NCI-H2227 treated with DMSO at 0.1 percent for 48 hours (cell line): ENCODE measurements at regions not wholly inside any gene's neighbourhood (a gene's known extent, or its start where the extent isn't known, plus 50 kb on each side); places are given as distances from the start of the nearest gene placed in this dataset.

ENCODE experiments used
- DNase-seq: peaks from one replicate; lab custom pipeline; 2025; lab: John Stamatoyannopoulos, UW

DNA sequence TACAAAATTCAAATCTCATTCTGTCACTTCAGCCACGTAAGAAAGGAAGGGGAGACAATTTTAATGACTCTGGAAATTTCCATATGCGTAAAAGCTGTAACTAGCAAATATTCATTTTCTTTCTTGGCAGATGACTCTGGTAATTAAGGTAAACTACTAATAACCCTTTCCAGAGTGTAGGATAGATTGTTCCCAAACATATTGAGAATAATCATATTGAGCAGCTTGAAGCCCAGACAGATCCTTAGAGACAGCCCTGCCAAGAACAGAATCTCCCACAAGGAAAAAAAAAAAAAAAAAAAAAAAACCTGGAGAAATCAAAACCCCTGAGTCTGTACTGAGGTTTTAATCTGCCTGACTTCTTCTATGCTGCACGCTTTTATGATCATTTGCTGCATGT, 163.6 kb upstream of the TMPO start:
- DNase-seq, result no peak

DNA sequence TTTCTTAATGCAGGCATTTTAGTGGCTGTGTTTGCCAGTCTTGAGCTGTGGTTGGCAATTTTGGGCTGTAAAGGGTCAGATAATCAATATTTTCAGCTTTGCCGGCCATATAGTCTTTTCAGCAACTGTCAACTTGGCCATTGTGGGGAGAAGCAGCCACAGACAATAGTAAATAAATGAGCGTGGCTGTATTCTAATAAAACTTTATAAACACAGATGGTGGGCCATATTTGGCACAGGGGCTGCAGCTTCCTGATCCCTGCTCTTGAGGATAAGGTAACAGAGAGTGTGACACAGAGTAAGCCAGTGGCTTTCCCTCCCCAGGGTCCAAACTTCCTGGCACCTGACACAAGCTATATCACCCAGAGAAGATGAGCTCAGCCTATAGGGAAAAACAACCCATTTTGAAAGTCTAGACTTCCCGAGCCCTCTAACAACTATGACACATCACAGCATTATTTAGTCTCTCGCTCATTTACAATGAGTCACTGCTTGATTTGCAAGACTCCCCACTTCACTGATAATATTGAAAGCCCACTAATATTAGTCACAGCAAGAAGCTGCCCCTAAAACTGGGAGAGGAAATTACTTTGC, 163.1 kb upstream of the TMPO start:
- no peak for DNase-seq

DNA sequence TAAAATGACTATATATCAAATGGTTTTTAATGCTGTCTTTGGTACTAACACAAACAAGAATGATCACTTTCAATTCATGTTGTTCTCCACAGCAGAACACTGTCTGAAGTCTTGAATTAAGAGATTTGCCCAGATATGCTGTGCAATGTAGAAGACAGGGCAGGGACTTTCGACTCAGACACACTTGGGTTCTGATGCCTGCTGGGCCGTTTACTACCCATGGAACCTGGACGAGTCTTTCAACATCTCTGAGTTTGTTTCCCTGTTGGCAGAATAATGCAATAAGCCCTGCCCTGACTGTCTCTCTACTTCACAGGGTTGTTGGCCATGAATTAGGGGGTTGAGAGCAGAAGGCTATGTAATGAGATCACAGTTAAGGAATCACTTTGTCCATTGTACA, 162.6 kb upstream of the TMPO start:
- no peak for DNase-seq

DNA sequence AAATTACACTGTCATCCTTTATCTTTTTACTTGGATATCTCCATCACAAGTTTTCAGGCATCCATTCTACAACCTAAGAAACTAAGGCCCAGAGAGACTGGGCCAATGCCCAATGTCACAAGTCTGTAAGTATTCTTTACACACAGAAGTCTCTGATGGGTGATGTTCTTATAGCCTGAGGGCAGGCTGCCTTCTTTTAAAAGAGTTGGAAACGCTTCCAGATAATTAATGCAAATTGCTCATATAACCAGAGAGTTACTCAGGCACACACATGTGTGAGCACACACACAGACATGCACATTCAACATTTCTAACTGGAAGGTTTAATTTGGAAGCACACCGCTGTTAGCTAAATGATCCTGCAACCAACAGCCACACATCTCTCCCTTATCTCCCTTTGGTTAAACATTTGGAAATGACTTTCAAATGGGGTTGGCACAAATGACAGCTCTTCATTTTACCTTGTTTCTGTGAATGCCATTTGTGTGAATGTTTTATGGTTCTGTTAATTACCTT, 160.8 kb upstream of the TMPO start:
- DNase-seq, result no peak

DNA sequence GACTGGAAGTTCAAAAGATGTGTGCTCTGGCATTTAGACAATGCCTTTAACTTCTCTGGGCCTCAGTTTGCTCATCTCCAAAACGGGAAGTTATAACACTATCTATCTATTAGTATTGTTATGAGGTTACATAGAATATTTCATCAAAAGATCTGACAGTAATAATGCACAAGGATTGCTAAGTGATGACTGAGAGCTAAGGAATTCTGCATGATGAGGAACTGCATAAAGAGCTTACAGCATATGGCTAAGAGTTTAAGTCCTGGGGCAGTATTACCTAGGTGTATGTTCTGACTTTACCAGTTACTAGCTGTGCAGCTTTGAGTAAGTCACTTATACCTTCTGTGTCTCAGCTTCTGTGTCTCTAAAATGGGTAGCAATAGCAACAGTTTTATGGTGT, 160.1 kb upstream of the TMPO start:
- DNase-seq, result no peak

DNA sequence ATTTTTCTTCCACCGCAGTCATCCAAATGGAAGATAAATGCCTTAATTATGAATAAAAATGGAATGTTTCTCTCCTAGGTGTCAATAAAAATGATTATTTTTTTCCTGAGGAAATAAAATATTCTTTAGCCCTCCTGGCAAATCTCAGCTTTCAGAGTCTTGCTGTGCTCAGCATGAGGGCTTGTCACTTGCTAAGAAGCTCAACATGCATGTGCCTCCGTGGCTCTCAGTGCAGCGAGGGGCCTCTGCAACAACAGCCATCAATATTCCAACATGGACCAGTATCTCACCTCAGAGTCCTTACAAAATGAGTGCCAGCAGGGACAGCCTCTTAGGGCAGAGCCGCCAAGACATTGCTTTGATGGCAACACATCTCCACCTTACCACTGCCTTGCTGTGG, 159.5 kb upstream of the TMPO start:
- DNase-seq, result no peak

DNA sequence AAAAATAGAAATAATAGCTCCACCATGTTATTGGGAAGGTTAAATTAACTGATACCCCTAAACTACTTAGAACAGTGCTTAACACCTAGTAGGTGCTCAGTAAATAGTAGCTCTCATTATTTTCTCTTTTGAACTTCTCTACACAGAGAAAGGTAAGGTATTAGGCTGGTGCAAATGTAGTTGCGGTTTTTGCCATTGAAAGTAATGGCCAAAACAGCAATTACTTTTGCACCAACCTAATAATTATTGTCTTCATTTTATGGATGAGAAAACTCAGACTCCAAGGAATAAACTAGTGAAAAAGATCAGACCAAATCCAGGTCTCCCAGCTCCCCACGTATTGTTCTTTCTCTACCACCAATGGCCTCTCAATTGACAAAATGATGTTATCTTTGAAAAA, 157.2 kb upstream of the TMPO start:
- no peak for DNase-seq

DNA sequence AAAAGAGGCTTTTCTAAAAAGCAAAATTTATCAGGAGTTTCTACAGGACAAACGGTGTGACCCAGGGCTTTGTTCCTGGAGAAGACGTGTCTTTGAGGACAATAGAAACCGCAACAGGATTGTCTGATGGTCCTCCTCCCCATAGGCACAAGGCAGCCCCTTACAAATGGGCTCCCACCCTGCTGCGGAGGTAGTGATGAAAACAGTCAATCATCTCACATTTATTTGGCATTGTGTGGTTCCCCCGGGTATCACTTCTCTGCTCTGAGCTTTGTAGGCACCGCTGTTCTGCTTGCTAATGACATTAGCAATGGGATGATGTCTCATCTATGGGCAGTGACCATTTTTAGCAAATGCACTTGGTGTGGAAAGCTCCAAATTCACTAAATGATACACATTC, 155.5 kb upstream of the TMPO start:
- DNase-seq, result no peak

DNA sequence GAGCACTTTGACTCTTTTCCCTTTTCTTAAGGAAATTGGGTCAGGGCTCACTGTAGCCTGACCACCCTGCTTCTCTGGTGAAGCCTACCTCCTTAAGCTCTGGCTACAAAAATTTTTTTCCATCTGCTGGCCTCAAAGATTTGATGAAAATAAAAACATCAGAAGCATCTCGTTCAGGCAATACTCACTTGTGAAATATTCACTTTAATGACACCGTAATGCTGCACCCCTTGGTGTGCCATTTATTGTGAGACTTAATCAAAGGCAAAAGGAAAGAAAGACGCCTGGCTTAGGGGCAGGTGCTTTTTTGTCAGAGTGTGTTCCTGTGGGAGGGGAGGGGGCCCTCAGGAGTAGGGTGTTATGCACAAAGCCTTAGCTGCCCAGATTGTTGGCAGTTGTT, 155.0 kb upstream of the TMPO start:
- no peak for DNase-seq

DNA sequence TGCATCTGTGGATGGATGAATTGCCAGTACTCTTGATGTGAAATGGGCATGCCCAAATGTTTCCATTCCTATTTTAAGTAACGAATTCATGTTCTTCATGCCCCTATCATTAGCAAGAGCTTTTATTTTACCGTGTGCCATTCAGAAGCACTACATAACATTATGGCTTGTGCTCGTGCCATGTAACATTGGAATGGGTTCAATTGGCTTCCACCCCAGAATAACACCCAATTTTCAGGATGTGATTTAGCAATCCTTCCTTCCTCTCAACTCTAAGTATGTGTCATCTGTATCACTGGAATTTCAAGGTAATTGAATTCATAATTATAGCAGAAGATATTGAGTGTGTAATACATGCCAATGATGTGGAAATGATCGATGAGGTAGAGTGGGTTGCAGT, 145.8 kb upstream of the TMPO start:
- DNase-seq, result no peak

DNA sequence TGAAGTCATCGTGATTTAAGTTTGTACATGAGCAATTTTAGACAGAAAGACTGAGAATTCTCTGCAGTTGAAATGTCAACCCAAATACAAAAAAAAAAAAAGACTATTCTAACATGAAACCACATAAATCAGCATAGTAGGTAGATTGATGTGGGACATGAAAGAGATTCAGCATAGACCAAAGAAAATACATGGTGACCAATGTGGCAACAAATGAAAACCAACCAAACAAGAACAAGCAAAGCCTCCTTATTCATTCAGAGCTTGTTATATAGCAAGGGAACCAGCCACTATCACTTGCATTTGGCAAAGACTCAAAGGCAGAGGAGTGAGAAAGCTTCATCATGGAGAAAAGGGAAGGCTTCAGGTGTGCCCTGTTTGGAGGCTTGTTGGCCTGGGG, 144.4 kb upstream of the TMPO start:
- DNase-seq, result no peak

DNA sequence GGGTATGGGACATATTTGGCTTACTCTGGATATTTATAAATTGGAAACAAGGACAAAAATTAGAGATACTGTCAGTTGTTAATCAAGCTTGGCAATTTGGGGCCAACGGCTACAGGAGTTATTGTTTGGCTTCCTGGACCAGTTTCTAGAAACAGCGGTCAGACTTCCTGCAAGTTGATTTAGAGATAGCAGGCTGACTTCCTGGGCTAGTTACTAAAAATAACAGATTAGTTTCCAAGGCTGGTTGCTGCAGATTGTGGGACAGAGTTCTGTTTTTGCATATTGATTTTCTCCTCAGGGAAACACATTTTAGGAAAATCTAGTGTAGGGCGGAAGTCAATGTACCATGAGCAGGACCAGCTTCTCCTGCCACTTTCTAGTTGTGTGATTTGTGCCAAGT, 144.0 kb upstream of the TMPO start:
- DNase-seq, result no peak

DNA sequence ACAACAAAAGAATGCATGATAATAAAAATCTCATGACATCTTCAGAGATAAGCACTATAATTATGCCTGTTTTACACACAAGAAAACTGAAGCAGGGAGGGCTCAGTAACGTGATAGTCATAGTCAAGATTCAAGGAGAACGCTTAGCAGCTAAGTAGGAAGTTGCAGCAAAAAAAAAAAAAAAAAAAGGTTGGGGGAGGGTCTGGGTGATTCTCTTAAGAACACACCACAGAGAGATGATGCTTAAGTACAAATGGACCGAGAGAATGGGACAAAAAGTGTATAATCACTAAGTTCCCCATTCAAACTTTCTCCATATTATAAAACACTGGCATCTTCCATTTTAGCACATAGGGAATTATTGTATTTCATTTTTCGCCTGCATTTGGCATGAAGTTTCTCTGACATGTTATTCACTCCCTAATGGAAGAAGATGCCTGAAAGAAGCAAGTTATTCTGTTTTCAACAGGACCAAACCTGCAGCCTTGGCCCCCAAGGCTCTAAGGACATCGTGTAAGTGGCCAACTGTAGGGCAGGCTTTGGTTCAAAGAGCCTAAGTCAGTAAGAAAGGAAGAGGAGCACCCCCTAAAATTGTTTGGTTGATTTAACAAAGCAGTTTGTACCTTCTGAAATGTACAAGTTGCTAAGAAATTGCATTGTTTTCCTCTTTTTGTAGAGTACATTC, 142.9 kb upstream of the TMPO start:
- peak; percentile 45 for DNase-seq

DNA sequence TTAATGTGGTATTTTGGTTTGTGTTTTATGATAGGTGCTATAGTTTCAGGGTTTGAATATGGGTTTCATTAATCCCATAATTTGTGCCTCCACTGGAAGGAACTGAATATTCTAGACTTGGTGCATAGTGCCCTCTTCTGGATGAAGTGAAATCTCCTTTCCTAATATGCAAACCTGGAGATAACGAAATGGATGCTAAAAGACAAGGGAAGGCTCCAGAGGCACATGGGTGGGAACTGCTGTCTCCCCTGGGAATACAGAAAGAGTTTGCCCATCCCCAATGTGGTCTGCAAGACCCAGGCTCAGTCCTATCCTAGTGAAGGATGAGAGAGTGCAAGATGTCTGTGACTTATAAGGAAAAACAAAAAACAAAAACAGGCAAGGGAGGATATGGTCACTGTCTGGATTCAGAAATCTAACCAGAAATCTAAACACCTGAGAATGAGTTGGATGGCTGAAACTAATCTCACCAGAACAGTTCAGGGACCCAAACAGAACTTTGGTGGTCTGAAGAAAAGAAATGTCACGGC, 142.3 kb upstream of the TMPO start:
- DNase-seq, result peak; percentile 66

DNA sequence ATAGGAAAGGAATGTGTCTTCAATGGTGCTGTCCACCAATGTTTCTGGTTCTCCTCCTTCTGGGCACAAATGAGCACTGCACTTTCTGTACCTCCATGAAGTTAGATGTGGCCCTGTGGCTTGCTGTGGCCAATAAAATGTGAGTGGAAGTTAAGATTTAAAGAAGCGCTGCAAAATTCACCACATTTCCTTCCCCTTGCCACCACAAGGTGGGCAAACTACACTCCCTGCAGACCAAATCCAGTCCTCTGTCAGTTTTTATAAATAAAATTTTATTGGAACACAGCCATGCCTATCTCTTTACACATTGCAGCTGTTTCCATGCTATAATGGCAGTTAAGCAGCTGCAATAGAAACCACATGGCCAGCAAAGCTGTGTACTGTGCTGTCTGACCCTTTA, 141.4 kb upstream of the TMPO start:
- no peak for DNase-seq

DNA sequence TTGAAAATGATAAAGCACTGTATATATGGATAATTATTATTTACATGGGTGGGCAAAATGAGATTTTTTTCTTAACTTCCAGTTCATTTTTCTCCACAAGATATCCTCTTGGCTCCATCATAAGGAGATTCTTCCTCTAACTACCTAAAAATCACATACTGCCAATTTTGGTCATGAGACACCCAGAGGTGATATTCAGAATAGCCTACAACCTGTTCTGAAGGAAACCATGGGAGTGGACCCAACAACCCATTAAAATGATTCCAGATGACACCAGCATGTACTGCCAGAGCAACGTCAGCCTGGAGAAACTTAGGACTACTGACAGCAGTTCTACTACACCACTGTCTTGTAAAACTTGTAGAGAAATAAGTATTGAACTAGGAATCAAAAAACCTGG, 136.3 kb upstream of the TMPO start:
- no peak for DNase-seq

DNA sequence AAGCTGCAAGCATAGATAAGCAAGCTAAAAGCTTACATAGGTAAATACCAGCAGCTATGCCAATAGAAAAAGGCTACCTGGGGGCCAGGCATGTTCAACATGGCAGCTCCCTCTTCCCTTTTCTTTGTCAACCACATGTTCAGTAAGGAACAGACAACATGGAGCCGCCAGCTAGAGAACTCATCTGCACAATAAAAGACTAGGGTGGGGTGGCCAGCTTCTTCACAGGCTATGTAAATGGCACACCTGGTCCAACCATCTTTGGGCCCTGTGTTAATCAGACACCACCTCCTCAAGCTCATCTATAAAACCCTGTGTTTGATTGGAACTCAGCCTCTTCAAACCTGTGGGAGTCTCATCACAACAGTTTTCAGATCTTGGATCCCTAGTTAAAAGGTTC, 129.7 kb upstream of the TMPO start:
- no peak for DNase-seq

DNA sequence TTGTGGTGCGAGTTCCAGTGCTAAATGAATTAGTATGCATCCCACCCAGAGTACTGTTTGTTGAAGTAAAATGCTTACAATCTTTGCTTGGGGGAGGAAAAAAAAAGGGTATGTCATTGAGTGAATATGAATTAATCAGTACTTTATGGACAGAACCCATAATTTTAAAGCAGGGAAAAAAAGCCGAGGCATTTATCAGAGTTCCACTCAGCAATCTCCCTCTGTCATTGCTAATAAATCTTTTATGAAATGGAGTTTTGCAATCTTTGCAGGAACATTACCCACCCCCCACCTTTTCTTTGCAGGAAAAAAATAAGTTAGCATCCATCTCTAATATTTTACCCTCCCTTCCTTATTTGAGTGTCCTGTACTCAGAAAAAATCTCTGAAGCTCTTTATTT, 127.9 kb upstream of the TMPO start:
- peak; percentile 36 for DNase-seq

DNA sequence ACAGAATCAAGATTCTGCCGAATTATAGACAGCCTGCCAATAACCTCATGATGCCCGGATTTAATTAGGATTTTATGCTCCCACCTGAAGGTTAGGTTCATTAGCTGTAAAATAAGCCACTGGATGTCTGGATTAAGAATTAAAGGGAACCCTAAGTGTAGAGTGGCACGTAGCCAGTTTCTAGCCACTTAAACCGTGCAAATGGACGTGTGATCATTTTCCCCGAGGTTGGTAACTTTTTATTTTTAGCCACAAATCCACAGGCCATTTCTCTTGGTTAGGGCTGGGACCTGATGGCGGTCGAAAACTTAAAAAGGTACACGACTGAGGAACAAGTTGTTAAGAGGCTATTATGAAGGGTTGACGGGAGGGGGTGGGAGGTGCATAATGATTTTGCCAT, 127.3 kb upstream of the TMPO start:
- peak; percentile 19 for DNase-seq

DNA sequence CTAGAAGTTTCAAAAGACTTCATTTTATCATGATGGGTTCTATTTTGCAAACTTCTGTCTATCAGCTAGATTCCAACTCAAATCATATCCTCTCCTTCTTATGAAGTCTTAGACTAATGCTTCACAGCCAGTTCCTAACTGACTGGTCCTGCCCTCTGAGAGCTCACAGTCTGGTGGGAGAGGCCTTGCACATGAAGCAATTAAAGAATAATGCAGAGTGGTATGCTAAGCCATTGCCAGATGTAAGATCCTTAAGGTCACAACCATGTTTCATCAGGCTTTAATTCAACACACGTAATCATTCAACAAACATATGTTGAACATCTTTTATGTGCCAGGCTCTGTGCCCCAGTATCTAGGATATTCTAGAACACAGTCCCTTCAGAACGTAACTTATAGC, 125.8 kb upstream of the TMPO start:
- DNase-seq, result no peak

DNA sequence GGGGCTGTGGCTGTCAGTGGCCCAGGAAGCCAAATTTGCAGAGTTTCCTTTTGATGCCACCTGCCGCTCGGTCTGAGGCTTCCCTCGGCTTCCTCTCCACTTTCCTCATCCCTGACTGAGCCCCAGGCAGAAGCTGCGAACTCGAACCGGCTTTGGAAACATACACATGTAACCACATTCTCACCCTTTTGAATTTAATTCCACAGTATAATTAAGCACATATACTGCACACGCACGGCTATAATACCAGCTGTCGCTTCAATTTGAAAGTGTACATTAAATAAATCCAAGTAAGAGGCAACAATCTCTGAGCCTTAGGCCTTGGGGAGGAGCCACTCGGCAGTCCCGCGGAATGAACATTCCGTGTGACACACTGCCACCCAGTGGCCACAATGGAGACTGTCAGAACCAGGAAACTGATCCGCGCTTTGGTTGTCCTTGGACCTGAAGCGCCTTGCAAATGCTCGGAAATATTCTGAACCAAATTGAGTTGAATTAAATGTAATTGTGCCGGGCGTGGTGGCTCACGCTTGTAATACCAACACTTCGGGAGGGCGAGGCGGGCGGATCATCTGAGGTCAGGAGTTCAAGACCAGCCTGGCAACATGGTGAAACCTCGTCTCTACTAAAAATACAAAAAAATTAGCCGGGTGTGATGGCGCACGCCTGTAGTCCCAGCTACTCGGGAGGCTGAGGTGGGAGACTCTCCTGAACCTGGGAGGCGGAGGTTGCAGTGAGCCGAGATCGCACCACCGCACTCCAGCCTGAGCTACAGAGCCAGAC, 117.9 kb upstream of the TMPO start:
- DNase-seq, result peak; percentile 95

DNA sequence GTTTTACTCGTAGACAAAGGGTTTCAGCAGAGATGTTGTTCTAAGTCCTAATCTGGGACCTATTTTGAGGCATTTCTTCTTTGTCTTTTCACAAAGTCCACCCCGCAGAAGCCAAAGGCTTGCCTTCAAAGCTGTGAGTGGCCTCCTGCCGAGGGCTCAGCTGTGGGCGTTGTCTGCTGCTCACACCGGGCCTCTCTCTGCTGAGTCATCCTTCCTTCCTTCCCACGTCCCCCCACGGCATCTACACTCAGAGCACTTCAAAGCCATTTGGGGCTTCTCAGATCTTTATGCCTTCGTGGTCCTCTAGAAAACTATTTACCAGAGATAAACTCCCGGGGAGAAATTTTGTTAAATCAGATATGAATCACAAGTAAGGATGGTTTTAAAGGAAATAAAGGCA, 115.9 kb upstream of the TMPO start:
- peak; percentile 35 for DNase-seq

DNA sequence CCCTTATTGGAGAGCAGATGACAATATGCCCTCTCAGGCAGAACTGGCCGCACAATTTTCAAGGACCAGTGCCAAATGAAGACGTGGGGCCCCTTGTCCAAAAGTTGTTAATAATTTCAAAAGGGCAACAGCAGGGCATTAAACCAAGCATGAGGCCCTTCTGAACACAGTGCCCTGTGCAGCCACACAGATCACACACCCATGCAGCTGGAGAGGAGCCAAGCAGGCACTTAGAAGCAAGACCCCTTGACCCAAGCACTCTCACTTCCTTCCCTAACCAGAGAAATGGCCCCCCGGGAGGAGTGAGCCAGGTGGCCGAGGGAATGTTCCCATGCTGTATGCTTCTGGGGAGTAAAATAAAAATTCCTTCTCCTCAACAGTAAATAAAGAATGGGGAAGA, 114.0 kb upstream of the TMPO start:
- peak; percentile 42 for DNase-seq
